ENCODE measurements at regions not wholly inside any gene's neighbourhood (a gene's known extent, or its start where the extent isn't known, plus 50 kb on each side); places are given as distances from the start of the nearest gene placed in this dataset.

GRCh38 chr17:71173991-71174390 is 946.8 kb upstream of the SOX9 start:
- POLR2A ChIA-PET = no interaction called here
- no peak overlapping the region for H3K4me3 Mint-ChIP-seq
- no peak for ATAC-seq
- no peaks in the 10 kb centered on the region for H3K36me3 Mint-ChIP-seq
- no peak overlapping the region for H3K27ac Mint-ChIP-seq
- no peaks in the 10 kb centered on the region for H3K27me3 Mint-ChIP-seq (ENCODE audit: low read depth)
- TF ChIP-seq USF2 (CRISPR knock-in tag; IDR thresholded peaks at IDR 0.05) = no peak
- no peak for TF ChIP-seq HMGXB4 (CRISPR knock-in tag; IDR thresholded peaks at IDR 0.05)
- TF ChIP-seq ZNF396 (CRISPR knock-in tag; IDR thresholded peaks at IDR 0.05; ENCODE audit: borderline replicate concordance) = no peak
- TF ChIP-seq GTF2I (CRISPR knock-in tag; conservative IDR thresholded peaks at IDR 0.05) = no peak
- no peak for TF ChIP-seq KAT7 (CRISPR knock-in tag; IDR thresholded peaks at IDR 0.05; ENCODE audit: borderline replicate concordance)
- TF ChIP-seq E2F4 (CRISPR knock-in tag; IDR thresholded peaks at IDR 0.05; ENCODE audit: borderline replicate concordance, low read depth) = no peak
- no peak for TF ChIP-seq ESRRA (CRISPR knock-in tag; IDR thresholded peaks at IDR 0.05; ENCODE audit: borderline replicate concordance)
- no peak for TF ChIP-seq SOX15 (CRISPR knock-in tag; IDR thresholded peaks at IDR 0.05)
- no peak for TF ChIP-seq ZBTB43 (CRISPR knock-in tag; IDR thresholded peaks at IDR 0.05)
- no peak for TF ChIP-seq ZNF317 (CRISPR knock-in tag; IDR thresholded peaks at IDR 0.05; ENCODE audit: borderline replicate concordance, low read depth)
- no peak for TF ChIP-seq JUN (CRISPR knock-in tag; IDR thresholded peaks at IDR 0.05)
- no peak for TF ChIP-seq TP53 (CRISPR knock-in tag; IDR thresholded peaks at IDR 0.05)
- TF ChIP-seq NFATC4 (CRISPR knock-in tag; IDR thresholded peaks at IDR 0.05) = no peak
- CTCF ChIA-PET = no interaction called here
- no peaks in the 10 kb centered on the region for H3K9me3 Mint-ChIP-seq
- DNase-seq (ENCODE audit: low spot score) = no peak
- H3K4me1 Mint-ChIP-seq = no peaks in the 10 kb centered on the region

GRCh38 chr17:71176331-71176730 is 944.5 kb upstream of the SOX9 start:
- Mint-ChIP-seq H3K4me3 (no peak overlapping the region), H3K4me1 (no peaks in the 10 kb centered on the region), H3K27ac (no peak overlapping the region), H3K27me3 (ENCODE audit: low read depth) (no peaks in the 10 kb centered on the region), H3K9me3 (no peaks in the 10 kb centered on the region), H3K36me3 (no peaks in the 10 kb centered on the region)
- CTCF ChIA-PET = no interaction called here
- no peak for DNase-seq (ENCODE audit: low spot score)
- POLR2A ChIA-PET = no interaction called here
- TF ChIP-seq CREB1 (CRISPR knock-in tag; IDR thresholded peaks at IDR 0.05) (no peak), ZNF138 (CRISPR knock-in tag; conservative IDR thresholded peaks at IDR 0.05) (no peak)
- ATAC-seq = no peak

GRCh38 chr17:71176928-71177443 is 943.8 kb upstream of the SOX9 start:
- Mint-ChIP-seq H3K9me3 (no peaks in the 10 kb centered on the region), H3K27ac (no peak overlapping the region), H3K36me3 (no peaks in the 10 kb centered on the region), H3K4me1 (no peaks in the 10 kb centered on the region), H3K27me3 (ENCODE audit: low read depth) (no peaks in the 10 kb centered on the region), H3K4me3 (no peak overlapping the region)
- no peak for ATAC-seq
- CTCF ChIA-PET = no interaction called here
- DNase-seq (ENCODE audit: low spot score) = no peak
- POLR2A ChIA-PET = no interaction called here
- TF ChIP-seq ZBTB21 (CRISPR knock-in tag; IDR thresholded peaks at IDR 0.05; ENCODE audit: borderline replicate concordance) = no peak
- no peak for TF ChIP-seq SMAD3 (CRISPR knock-in tag; IDR thresholded peaks at IDR 0.05; ENCODE audit: borderline replicate concordance)
- TF ChIP-seq CDX4 (CRISPR knock-in tag; IDR thresholded peaks at IDR 0.05; ENCODE audit: borderline replicate concordance) = no peak
- TF ChIP-seq E2F5 (CRISPR knock-in tag; IDR thresholded peaks at IDR 0.05) = no peak
- TF ChIP-seq GRHL2 (CRISPR knock-in tag; IDR thresholded peaks at IDR 0.05; ENCODE audit: insufficient replicate concordance, severe bottlenecking) = no peak
- no peak for TF ChIP-seq ZNF532 (CRISPR knock-in tag; IDR thresholded peaks at IDR 0.05; ENCODE audit: borderline replicate concordance)
- no peak for TF ChIP-seq USF2 (CRISPR knock-in tag; IDR thresholded peaks at IDR 0.05)
